Erythroblast (primary cell): ENCODE measurements at regions not wholly inside any gene's neighbourhood (a gene's known extent, or its start where the extent isn't known, plus 50 kb on each side); places are given as distances from the start of the nearest gene placed in this dataset.
"Not testable (repeated sequence)": the region's sequence is repeated elsewhere in the genome, so short reads cannot be mapped to it uniquely, and the experiment has no call there.

Experiments used
- DNase-seq, 2 experiments: peaks; one replicate each; lab custom pipeline; 2025; lab: John Stamatoyannopoulos, UW
- GATA1 ChIP-seq: IDR thresholded peaks from 2 replicates; pipeline ENCODE4 v1.6.1; 2011; ENCODE audit warnings: low read depth, mild to moderate bottlenecking, control low read depth, low read length, moderate library complexity
- POLR2A ChIP-seq: IDR thresholded peaks from 2 replicates; pipeline ENCODE4 v1.6.1; 2011; ENCODE audit warnings: mild to moderate bottlenecking, low read length

- no peak for DNase-seq
- TF ChIP-seq POLR2A (no peak), GATA1 (no peak)
Observed at GRCh38 chr14:94827711-94828447, 58.0 kb upstream of the GSC start.

DNA sequence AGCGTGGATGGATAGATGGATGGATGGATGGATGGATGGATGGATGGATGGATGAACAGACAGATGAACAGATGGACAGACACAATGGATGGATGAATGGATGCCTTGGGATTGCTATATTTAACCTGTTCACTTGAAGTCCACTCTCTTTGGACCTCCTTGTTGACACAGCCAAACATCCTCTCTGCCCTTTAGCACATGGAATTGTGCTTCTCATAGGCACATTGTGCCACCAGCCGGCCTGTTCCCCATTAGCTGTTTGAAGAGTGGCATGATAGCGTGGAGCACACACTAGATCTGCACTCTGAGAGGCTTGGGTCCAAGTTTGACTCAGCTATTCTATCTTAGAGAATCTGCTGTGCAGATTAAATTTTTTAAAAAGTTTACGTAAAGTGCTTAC, 56.9 kb upstream of the GSC start:
- DNase-seq, result no peak
- TF ChIP-seq POLR2A, result no peak
- no peak for TF ChIP-seq GATA1

DNA sequence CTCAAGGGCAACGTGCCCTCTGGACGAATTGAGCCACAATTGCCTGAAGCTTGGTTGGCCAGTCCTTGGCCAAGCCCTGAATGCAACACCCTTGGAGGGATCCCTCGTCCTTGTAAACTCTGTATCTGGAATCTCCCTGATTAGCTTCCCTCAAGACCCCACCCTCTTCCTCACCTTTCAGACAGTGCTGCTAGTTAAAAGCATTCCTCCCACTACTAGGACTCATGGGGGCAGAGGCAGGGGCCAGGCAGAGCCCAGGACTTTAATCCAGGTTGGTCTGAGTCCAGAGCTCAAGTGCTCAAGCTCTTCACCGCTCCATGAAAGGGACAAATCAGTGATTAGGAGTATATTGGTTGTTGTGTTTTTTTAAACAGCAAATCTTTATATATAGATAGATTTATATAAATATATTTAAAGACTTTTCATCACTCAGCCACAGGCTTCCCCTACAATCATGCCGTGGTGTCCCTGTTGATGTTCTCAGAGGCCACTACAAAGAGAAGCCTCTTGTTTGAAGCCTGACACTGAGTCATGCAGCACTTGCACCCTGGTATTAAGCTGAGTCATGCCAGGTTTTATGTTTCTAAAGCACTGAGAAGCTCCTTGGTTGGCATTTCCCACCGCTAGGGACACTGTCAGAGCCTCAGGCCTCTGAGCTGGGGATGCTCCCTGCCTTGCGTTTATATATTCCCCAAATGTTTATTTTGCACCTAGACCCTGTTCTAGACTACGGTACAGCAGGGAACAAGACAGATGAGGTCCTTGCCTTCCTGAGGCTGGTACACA, 53.8 kb upstream of the GSC start:
- peak in 1 of 2 experiments; percentile 8 for DNase-seq
- TF ChIP-seq GATA1 (no peak), POLR2A (no peak)

DNA sequence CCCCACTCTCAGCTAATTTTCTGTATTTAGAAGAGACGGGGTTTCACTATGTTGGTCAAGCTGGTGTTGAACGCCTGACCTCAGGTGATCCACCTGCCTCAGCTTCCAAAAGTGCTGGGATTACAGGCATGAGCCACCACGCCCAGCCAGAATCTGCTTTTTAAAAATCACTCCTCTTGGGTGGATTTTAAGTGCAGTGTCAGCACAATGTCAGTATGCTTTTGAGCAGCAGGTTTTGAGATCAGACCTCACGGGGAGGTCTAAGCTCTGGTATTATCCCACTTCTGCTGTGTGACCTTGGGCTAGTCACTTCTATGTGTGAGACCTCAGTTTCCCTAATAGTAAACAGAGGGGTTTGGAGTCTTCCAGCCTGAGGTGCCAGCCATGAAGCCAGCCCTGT, 51.8 kb upstream of the GSC start:
- no peak for DNase-seq
- TF ChIP-seq POLR2A, result no peak
- no peak for TF ChIP-seq GATA1

- not testable (repeated sequence) for DNase-seq
Observed at GRCh38 chr14:94820932-94821331, 51.0 kb upstream of the GSC start.
